H7 (cell line): ENCODE measurements at regions not wholly inside any gene's neighbourhood (a gene's known extent, or its start where the extent isn't known, plus 50 kb on each side); places are given as distances from the start of the nearest gene placed in this dataset.

ENCODE experiments used
- DNase-seq: peaks from one replicate; pipeline ENCODE4 v3.0.0; 2012
- H3K27me3 ChIP-seq: 2 replicates; pipeline ENCODE4 v1.6.0; 2011; ENCODE audit warnings: mild to moderate bottlenecking, low read length; ENCODE audit not compliant: control insufficient read depth, insufficient read depth
- H3K36me3 ChIP-seq: replicated peaks from 2 replicates; pipeline ENCODE4 v1.5.1; 2011; ENCODE audit warnings: low read length; ENCODE audit not compliant: control insufficient read depth, insufficient read depth
- H3K4me3 ChIP-seq: 2 replicates; pipeline ENCODE4 v1.5.1; 2011; ENCODE audit warnings: low read depth, mild to moderate bottlenecking, control low read depth, low read length, moderate library complexity; ENCODE audit not compliant: insufficient read depth

GRCh38 chr12:124463341-124463921 is 104.0 kb downstream of the NCOR2 start:
- peak; percentile 78 for DNase-seq
- Histone ChIP-seq H3K4me3 (no peak overlapping the region), H3K27me3 (no peaks in the 10 kb centered on the region)

GRCh38 chr12:124462750-124463149 is 104.7 kb downstream of the NCOR2 start:
- Histone ChIP-seq H3K4me3 (no peak overlapping the region), H3K36me3 (peaks cover 15% of the 10 kb centered on the region), H3K27me3 (no peaks in the 10 kb centered on the region)
- no peak for DNase-seq

More at GRCh38 chr12:124463341-124463921, 104.0 kb downstream of the NCOR2 start:
- peaks cover 15% of the 10 kb centered on the region for H3K36me3 ChIP-seq

- Histone ChIP-seq H3K4me3 (no peak overlapping the region), H3K27me3 (no peaks in the 10 kb centered on the region), H3K36me3 (peaks cover 15% of the 10 kb centered on the region)
- DNase-seq, result no peak
These were observed 105.4 kb downstream of the NCOR2 start for GRCh38 chr12:124461851-124462623.

GRCh38 chr12:124461241-124461673 is 106.2 kb downstream of the NCOR2 start:
- peaks cover 15% of the 10 kb centered on the region for H3K36me3 ChIP-seq
- H3K27me3 ChIP-seq, result no peaks in the 10 kb centered on the region
- H3K4me3 ChIP-seq, result no peak overlapping the region
- DNase-seq, result no peak

GRCh38 chr12:124460771-124461170 is 106.6 kb downstream of the NCOR2 start:
- H3K4me3 ChIP-seq, result no peak overlapping the region
- peaks cover 16% of the 10 kb centered on the region for H3K36me3 ChIP-seq
- DNase-seq, result no peak
- no peaks in the 10 kb centered on the region for H3K27me3 ChIP-seq

- Histone ChIP-seq H3K36me3 (peaks cover 14% of the 10 kb centered on the region), H3K4me3 (no peak overlapping the region), H3K27me3 (no peaks in the 10 kb centered on the region)
- DNase-seq, result no peak
These were observed 107.4 kb downstream of the NCOR2 start for GRCh38 chr12:124459852-124460645.

- no peak for DNase-seq
- H3K4me3 ChIP-seq, result no peak overlapping the region
- H3K27me3 ChIP-seq, result no peaks in the 10 kb centered on the region
- peaks cover 8% of the 10 kb centered on the region for H3K36me3 ChIP-seq
These were observed 108.2 kb downstream of the NCOR2 start for GRCh38 chr12:124458992-124459851.

GRCh38 chr12:124458220-124458991 is 109.0 kb downstream of the NCOR2 start:
- Histone ChIP-seq H3K36me3 (peaks cover 7% of the 10 kb centered on the region), H3K27me3 (no peaks in the 10 kb centered on the region), H3K4me3 (no peak overlapping the region)
- DNase-seq, result no peak

GRCh38 chr12:124457287-124458219 is 109.9 kb downstream of the NCOR2 start:
- H3K27me3 ChIP-seq, result no peaks in the 10 kb centered on the region
- peaks cover 6% of the 10 kb centered on the region for H3K36me3 ChIP-seq
- no peak for DNase-seq
- no peak overlapping the region for H3K4me3 ChIP-seq

GRCh38 chr12:124456652-124457152 is 110.7 kb downstream of the NCOR2 start:
- H3K27me3 ChIP-seq, result no peaks in the 10 kb centered on the region
- no peak for DNase-seq
- H3K4me3 ChIP-seq, result no peak overlapping the region
- H3K36me3 ChIP-seq, result peaks cover 8% of the 10 kb centered on the region

GRCh38 chr12:124456133-124456651 is 111.2 kb downstream of the NCOR2 start:
- no peaks in the 10 kb centered on the region for H3K27me3 ChIP-seq
- DNase-seq, result no peak
- H3K36me3 ChIP-seq, result peaks cover 8% of the 10 kb centered on the region
- no peak overlapping the region for H3K4me3 ChIP-seq

GRCh38 chr12:124455336-124455735 is 112.1 kb downstream of the NCOR2 start:
- Histone ChIP-seq H3K27me3 (no peaks in the 10 kb centered on the region), H3K36me3 (peaks cover 7% of the 10 kb centered on the region), H3K4me3 (no peak overlapping the region)
- no peak for DNase-seq
